T-helper 2 cell treated with Interferon-gamma antibody and Interleukin-4, amounts not matched to agents 5 μg/mL and 100 μg/mL, for 36 hours (primary cell): ENCODE measurements at regions not wholly inside any gene's neighbourhood (a gene's known extent, or its start where the extent isn't known, plus 50 kb on each side); places are given as distances from the start of the nearest gene placed in this dataset.

Source experiments
- DNase-seq: peaks from one replicate; pipeline ENCODE4 v3.0.0; 2021; ENCODE audit warnings: low spot score
- H3K27ac Mint-ChIP-seq: one replicate; pipeline ENCODE4 v1.8.0; 2021; ENCODE audit warnings: mild to moderate bottlenecking, mixed read lengths
- H3K27me3 Mint-ChIP-seq: one replicate; pipeline ENCODE4 v1.8.0; 2021; ENCODE audit warnings: low read depth, mixed read lengths
- H3K36me3 Mint-ChIP-seq: one replicate; pipeline ENCODE4 v1.8.0; 2021; ENCODE audit warnings: low read depth, mixed read lengths
- H3K4me1 Mint-ChIP-seq: one replicate; pipeline ENCODE4 v1.8.0; 2021; ENCODE audit warnings: low read depth, mixed read lengths
- H3K4me3 Mint-ChIP-seq: one replicate; pipeline ENCODE4 v1.8.0; 2022; ENCODE audit warnings: mild to moderate bottlenecking, moderate library complexity, mixed read lengths
- H3K9me3 Mint-ChIP-seq: one replicate; pipeline ENCODE4 v1.8.0; 2021; ENCODE audit warnings: mixed read lengths

- no peak for DNase-seq
- no peak overlapping the region for H3K27ac Mint-ChIP-seq
- H3K9me3 Mint-ChIP-seq = no peaks in the 10 kb centered on the region
- H3K27me3 Mint-ChIP-seq = no peaks in the 10 kb centered on the region
- H3K4me1 Mint-ChIP-seq = peaks cover 7% of the 10 kb centered on the region
- no peak overlapping the region for H3K4me3 Mint-ChIP-seq
- no peaks in the 10 kb centered on the region for H3K36me3 Mint-ChIP-seq
These were observed 362.8 kb upstream of the PLXNA2 start for GRCh38 chr1:208606959-208607358.

GRCh38 chr1:208607616-208608015 lies 363.4 kb upstream of the PLXNA2 start:
- Mint-ChIP-seq H3K27me3 (no peaks in the 10 kb centered on the region), H3K36me3 (no peaks in the 10 kb centered on the region)

GRCh38 chr1:208614610-208615009 lies 370.4 kb upstream of the PLXNA2 start:
- no peak for DNase-seq
- no peaks in the 10 kb centered on the region for H3K4me1 Mint-ChIP-seq
- no peaks in the 10 kb centered on the region for H3K27me3 Mint-ChIP-seq
- H3K4me3 Mint-ChIP-seq = no peak overlapping the region
- no peaks in the 10 kb centered on the region for H3K36me3 Mint-ChIP-seq
- no peaks in the 10 kb centered on the region for H3K9me3 Mint-ChIP-seq
- no peak overlapping the region for H3K27ac Mint-ChIP-seq

More at GRCh38 chr1:208607616-208608015, 363.4 kb upstream of the PLXNA2 start:
- Mint-ChIP-seq H3K4me3 (no peak overlapping the region), H3K27ac (no peak overlapping the region), H3K9me3 (no peaks in the 10 kb centered on the region), H3K4me1 (peaks cover 7% of the 10 kb centered on the region)
- no peak for DNase-seq

- Mint-ChIP-seq H3K9me3 (no peaks in the 10 kb centered on the region), H3K27ac (no peak overlapping the region), H3K4me1 (no peaks in the 10 kb centered on the region), H3K27me3 (no peaks in the 10 kb centered on the region), H3K4me3 (no peak overlapping the region), H3K36me3 (no peaks in the 10 kb centered on the region)
- no peak for DNase-seq
These were observed 371.2 kb upstream of the PLXNA2 start for GRCh38 chr1:208615371-208615770.

GRCh38 chr1:208616776-208617175 lies 372.6 kb upstream of the PLXNA2 start:
- no peak for DNase-seq
- Mint-ChIP-seq H3K4me1 (no peaks in the 10 kb centered on the region), H3K36me3 (no peaks in the 10 kb centered on the region), H3K27ac (no peak overlapping the region), H3K4me3 (no peak overlapping the region), H3K9me3 (no peaks in the 10 kb centered on the region), H3K27me3 (no peaks in the 10 kb centered on the region)

- Mint-ChIP-seq H3K27ac (no peak overlapping the region), H3K9me3 (no peaks in the 10 kb centered on the region), H3K27me3 (no peaks in the 10 kb centered on the region), H3K4me3 (no peak overlapping the region), H3K36me3 (no peaks in the 10 kb centered on the region), H3K4me1 (no peaks in the 10 kb centered on the region)
- DNase-seq = no peak
These were observed 384.1 kb upstream of the PLXNA2 start for GRCh38 chr1:208628022-208628914.

- Mint-ChIP-seq H3K36me3 (no peaks in the 10 kb centered on the region), H3K27me3 (no peaks in the 10 kb centered on the region)
- no peak for DNase-seq
These were observed 386.9 kb upstream of the PLXNA2 start for GRCh38 chr1:208631092-208631491.

GRCh38 chr1:208631506-208631905 lies 387.3 kb upstream of the PLXNA2 start:
- Mint-ChIP-seq H3K27me3 (no peaks in the 10 kb centered on the region), H3K36me3 (no peaks in the 10 kb centered on the region), H3K27ac (no peak overlapping the region), H3K4me3 (no peak overlapping the region), H3K9me3 (no peaks in the 10 kb centered on the region), H3K4me1 (no peaks in the 10 kb centered on the region)
- no peak for DNase-seq

More at GRCh38 chr1:208631092-208631491, 386.9 kb upstream of the PLXNA2 start:
- Mint-ChIP-seq H3K27ac (no peak overlapping the region), H3K4me3 (no peak overlapping the region), H3K9me3 (no peaks in the 10 kb centered on the region), H3K4me1 (no peaks in the 10 kb centered on the region)

- H3K36me3 Mint-ChIP-seq = no peaks in the 10 kb centered on the region
These were observed 390.4 kb upstream of the PLXNA2 start for GRCh38 chr1:208634346-208635140.

GRCh38 chr1:208637181-208637580 lies 393.0 kb upstream of the PLXNA2 start:
- Mint-ChIP-seq H3K4me1 (no peaks in the 10 kb centered on the region), H3K9me3 (no peaks in the 10 kb centered on the region), H3K36me3 (no peaks in the 10 kb centered on the region), H3K4me3 (no peak overlapping the region), H3K27ac (no peak overlapping the region), H3K27me3 (no peaks in the 10 kb centered on the region)
- DNase-seq = no peak

More at GRCh38 chr1:208634346-208635140, 390.4 kb upstream of the PLXNA2 start:
- no peak overlapping the region for H3K4me3 Mint-ChIP-seq
- H3K9me3 Mint-ChIP-seq = no peaks in the 10 kb centered on the region
- no peaks in the 10 kb centered on the region for H3K27me3 Mint-ChIP-seq
- DNase-seq = no peak
- H3K27ac Mint-ChIP-seq = no peak overlapping the region
- H3K4me1 Mint-ChIP-seq = no peaks in the 10 kb centered on the region

- no peak for DNase-seq
- H3K27me3 Mint-ChIP-seq = no peaks in the 10 kb centered on the region
- H3K4me1 Mint-ChIP-seq = no peaks in the 10 kb centered on the region
- no peak overlapping the region for H3K4me3 Mint-ChIP-seq
- H3K36me3 Mint-ChIP-seq = no peaks in the 10 kb centered on the region
- no peak overlapping the region for H3K27ac Mint-ChIP-seq
- H3K9me3 Mint-ChIP-seq = no peaks in the 10 kb centered on the region
These were observed 395.2 kb upstream of the PLXNA2 start for GRCh38 chr1:208639382-208639781.

GRCh38 chr1:208640295-208640694 lies 396.1 kb upstream of the PLXNA2 start:
- no peaks in the 10 kb centered on the region for H3K4me1 Mint-ChIP-seq
- no peak for DNase-seq
- no peaks in the 10 kb centered on the region for H3K36me3 Mint-ChIP-seq
- no peak overlapping the region for H3K27ac Mint-ChIP-seq
- H3K9me3 Mint-ChIP-seq = no peaks in the 10 kb centered on the region
- H3K27me3 Mint-ChIP-seq = no peaks in the 10 kb centered on the region
- no peak overlapping the region for H3K4me3 Mint-ChIP-seq

- Mint-ChIP-seq H3K9me3 (no peaks in the 10 kb centered on the region), H3K27ac (no peak overlapping the region), H3K4me1 (no peaks in the 10 kb centered on the region), H3K36me3 (no peaks in the 10 kb centered on the region), H3K27me3 (no peaks in the 10 kb centered on the region), H3K4me3 (no peak overlapping the region)
- no peak for DNase-seq
These were observed 397.5 kb upstream of the PLXNA2 start for GRCh38 chr1:208641579-208642280.
